Occipital lobe (tissue), 1 donor: ENCODE measurements at regions not wholly inside any gene's neighbourhood (a gene's known extent, or its start where the extent isn't known, plus 50 kb on each side); places are given as distances from the start of the nearest gene placed in this dataset.

Source experiments
- DNase-seq: peaks from one replicate; lab custom pipeline; 2025; lab: John Stamatoyannopoulos, UW

- no peak for DNase-seq
These were observed 191.7 kb downstream of the TRIM27 start for GRCh38 chr6:28732052-28732451.

DNA sequence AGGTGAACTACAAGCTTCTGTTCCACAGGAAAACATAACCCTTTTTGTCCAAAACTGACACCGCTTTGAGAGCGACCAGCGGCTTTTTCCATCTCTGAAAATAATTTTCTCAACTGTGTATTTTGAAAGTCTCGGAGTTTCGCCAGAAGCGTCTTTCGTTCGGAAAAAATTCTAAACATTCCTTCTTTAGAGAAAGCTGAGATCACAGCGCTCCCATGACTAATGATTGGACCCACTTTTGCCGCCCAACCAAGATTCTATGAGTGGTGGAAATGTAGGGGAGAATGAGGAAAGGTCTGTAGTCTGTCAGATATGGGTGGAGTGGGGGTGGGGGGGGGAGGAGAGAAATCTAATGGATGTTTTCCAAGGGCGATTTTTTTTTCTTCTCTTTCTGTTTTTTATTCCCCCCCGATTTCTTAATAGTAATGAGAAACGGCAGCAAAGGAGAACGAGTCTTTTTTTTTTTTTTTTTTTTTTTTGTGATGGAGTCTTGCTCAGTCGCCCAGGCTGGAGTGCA is 189.3 kb downstream of the TRIM27 start:
- no peak for DNase-seq

DNA sequence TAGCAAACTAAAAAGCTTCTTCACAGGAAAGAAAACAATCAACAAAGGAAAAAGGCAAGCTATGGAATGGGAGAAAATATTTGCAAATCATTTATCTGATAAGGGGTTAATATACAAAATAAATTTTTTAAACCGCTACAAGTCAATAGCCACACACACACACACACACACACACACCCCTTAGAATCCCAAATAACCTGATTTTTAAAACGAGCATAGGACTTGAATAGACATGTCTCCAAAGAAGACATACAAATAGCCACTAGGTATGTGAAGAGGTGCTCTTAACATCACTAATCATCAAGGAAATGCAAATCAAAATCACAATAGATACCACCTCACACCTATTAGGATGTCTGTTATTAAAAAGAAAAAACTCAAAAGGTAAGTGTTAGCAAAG is 187.7 kb downstream of the TRIM27 start:
- no peak for DNase-seq

- no peak for DNase-seq
These were observed 185.9 kb downstream of the TRIM27 start for GRCh38 chr6:28737750-28738395.

DNA sequence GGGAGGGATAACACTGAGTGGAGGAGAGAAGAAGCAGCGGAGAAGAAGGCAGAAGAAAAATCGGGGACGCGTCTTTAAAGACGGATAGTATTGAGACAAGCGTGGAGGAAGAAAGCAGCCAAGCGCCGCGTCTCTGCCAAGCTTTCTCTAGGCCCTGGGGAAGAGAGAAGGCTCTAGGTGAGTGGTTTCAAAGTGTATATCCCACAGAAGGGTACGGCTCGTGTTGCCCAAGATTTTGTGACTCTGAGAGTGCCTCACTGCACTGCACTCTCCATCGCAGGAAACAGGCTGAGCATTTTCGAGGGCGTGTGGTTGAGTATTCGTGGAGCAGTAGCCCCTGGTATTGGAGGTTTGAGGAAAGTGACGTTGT is 185.4 kb downstream of the TRIM27 start:
- DNase-seq, result no peak

GRCh38 chr6:28741363-28741762 is 182.4 kb downstream of the TRIM27 start:
- DNase-seq, result no peak

- DNase-seq, result no peak
These were observed 181.0 kb downstream of the TRIM27 start for GRCh38 chr6:28742668-28743270.

GRCh38 chr6:28743271-28743789 is 180.5 kb downstream of the TRIM27 start:
- DNase-seq, result no peak

DNA sequence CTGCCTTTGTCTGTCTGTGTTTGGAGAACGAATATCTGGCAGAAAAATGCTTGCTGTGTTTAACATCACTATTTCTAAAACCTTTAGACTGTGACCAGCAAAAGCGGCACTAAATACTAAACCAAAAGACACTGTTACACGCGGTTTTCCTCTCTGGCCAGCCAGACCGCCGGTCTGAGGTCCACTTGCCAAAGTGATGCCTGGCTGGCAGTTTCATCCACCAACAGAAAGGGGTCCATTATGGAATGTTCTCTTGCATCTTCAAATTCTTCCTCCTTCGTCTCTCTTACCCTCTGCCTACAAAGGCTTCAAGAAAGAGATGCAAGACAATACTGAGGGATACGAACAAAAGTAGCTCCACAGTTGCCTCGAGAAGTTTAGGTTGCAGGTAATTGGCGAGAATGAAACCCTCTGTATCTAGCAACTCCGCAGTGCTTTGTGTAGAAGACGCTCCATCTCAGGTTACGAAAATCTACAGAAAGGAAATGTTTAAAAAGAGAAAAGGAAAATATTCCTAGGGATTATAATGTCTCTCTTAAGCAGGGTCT is 176.6 kb downstream of the TRIM27 start:
- no peak for DNase-seq

DNA sequence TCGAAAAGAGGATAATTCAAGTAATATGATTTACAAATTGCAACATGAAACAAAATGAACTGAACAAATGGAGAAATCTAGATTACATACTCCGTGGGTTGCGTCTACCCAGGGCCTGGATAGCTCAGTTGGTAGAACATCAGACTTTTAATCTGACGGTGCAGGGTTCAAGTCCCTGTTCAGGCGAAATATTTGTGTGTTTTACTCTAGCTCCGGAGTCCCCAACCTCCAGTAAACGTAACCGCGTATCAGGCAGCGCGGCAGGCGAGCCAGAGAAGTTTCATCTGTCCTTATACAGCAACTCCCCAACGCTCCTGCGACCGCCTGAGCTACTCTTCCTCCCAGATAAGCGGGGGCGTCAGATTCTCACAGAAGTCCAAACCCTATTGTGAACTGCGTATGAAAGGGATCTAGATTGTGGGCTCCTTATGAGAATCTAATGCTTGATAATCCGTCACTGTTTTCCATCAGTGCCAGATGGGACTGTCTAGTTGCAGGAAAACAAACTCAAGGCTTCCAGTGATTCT is 176.1 kb downstream of the TRIM27 start:
- DNase-seq, result no peak

DNA sequence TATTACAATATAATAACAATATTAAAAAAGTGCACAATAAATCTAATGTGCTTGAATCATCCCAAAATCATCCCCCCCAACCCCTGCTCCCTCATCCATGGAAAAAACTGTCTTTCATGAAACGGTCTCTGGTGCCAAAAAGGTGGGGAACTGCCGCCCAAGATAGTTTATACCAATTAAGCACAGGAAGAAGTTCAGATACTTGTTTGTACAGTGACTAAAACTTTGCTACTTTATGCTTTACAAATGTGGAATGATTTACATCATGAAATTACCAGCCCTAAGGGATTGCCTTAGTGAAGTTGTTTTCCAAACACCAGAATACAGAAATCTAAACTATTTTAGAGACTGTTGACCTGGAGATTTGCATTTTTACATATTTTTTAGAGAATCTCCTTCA is 175.6 kb downstream of the TRIM27 start:
- no peak for DNase-seq

DNA sequence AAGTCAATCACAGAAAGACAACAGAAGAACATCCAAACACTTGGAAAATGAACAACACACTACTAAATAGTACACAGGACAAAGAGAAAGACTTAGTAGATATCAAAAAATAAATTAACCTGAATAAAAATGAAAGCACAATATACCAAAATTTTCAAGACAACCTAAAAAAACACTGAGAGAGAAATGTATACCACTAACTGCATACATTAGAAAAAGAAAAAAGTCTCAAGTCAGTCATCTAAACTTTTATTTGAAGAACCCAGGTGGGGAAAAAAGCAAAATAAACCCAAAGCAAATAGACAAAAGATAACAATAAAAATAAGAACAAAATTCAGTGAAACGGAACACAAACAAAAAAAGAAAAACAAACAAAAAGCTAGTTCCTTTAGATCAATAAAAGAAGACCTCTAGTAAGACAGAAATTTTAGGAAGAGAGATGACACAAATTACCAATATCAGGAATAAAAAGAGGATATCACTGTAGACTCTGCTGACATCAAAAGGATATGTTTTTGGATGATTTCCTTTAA is 172.8 kb downstream of the TRIM27 start:
- no peak for DNase-seq

DNA sequence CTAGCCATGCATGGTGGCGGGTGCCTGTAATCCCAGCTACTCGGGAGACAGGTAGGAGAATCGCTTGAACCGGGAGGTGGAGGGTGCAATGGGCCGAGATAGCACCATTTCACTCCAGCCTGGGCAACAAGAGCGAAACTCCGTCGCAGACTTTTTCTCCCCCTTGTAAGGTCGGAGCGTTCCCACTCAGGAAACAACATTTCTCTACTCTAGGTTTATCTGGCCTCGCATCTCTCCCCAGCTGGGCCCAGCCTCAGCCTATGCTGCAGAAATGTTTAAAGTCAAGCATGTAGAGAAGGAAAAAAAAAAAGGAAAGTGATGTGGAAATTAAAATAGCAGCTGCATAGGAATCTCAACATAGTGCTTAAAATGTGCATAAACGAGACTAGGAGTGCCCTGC is 172.3 kb downstream of the TRIM27 start:
- no peak for DNase-seq

DNA sequence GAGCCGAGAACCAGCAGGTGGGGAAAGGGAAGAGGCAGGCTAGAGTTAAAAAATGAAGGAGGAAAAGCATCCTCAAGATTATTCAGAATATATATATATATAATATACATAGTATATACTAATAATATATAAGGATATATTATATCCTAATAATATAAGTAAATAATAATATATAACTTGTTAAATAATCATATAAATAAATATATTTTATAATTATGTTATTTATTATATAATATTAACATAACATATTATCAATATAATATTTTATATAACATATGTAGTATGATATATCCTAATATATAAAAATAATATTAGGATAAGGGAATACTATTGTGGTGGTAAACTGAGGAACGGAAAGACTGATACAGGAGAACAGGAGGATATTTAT is 171.8 kb downstream of the TRIM27 start:
- DNase-seq, result no peak

GRCh38 chr6:28757429-28758045 is 166.2 kb downstream of the TRIM27 start:
- no peak for DNase-seq

- no peak for DNase-seq
These were observed 165.6 kb downstream of the TRIM27 start for GRCh38 chr6:28758046-28758817.

- DNase-seq, result no peak
These were observed 165.0 kb downstream of the TRIM27 start for GRCh38 chr6:28758818-28759235.

- DNase-seq, result no peak
These were observed 159.6 kb downstream of the TRIM27 start for GRCh38 chr6:28764014-28764723.

- DNase-seq, result no peak
These were observed 159.0 kb downstream of the TRIM27 start for GRCh38 chr6:28764761-28765282.

- no peak for DNase-seq
These were observed 157.8 kb downstream of the TRIM27 start for GRCh38 chr6:28765978-28766351.
